HG03565 (cell line): ENCODE measurements at regions not wholly inside any gene's neighbourhood (a gene's known extent, or its start where the extent isn't known, plus 50 kb on each side); places are given as distances from the start of the nearest gene placed in this dataset.
"Not testable (repeated sequence)": the region's sequence is repeated elsewhere in the genome, so short reads cannot be mapped to it uniquely, and the experiment has no call there.

ENCODE experiments used
- ATAC-seq: cut with Tn5 transposase; IDR thresholded peaks from one replicate; pipeline ENCODE4 v1.9.1; 2021; ENCODE audit warnings: mild to moderate bottlenecking, moderate library complexity; ENCODE audit not compliant: unreplicated experiment

GRCh38 chr12:114815026-114815795 is 131.2 kb upstream of the TBX3 start:
- no peak for ATAC-seq

DNA sequence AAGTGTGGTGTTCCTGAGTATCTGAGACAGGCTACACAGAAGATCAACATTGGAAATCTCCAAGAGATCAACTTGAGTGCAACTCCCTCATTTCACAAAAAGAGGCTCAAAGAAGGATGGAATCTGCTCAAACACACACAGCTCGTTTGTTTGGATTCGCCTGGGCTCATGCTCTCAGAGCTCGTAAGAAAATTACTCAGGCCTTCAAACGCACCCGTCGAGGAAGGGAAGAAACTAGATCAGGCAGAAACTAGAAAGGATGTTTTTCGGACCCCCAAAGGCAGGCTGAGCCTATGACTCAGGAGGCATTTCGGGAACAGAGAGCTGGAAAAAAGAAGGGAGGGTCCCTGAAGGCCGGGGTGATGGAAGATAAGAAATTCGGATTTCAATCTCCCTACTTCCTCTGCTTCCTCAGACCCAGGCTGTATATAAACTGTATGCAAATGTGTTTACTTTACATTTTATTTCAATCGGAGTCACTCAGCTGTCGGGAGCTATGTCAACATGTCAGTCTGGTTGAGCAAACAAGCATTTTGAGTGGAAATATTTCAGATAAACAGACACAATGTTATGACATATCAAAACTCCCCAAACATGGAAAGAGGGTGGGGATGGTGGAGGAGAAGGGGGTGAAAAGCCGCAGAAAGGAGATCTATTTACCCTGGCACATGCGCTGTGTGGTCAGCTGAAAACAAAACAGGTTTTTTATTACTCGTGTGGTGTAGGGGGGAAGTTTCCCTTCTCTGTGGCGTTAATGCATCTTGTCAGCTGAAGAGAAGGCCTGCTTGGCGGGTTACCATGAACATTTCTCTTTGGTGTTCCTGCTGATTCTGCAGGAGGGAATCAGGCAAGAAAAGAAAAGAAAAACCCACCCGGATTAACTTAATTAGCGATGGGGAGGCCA is 129.1 kb upstream of the TBX3 start:
- no peak for ATAC-seq

- no peak for ATAC-seq
Measured at GRCh38 chr12:114812384-114812783, 128.4 kb upstream of the TBX3 start.

DNA sequence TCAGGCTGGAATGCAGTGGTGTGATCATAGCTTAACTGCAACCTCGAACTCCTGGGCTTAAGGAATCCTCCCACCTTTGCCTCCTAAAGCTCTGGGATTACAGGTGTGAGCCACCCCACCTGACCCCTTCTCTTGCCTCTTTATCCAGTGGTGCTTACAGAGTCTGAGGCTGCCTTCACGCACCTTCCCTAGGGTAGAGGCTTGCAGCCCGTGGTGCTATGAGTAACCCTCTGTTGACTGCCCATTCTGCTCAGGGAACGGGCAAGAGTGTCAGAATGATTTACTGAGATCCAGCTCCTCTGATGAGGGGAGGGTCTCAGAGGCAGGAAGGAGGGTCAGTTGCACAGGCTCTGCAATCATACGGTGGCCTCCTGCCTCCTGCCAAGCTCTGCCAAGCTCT is 125.1 kb upstream of the TBX3 start:
- no peak for ATAC-seq

DNA sequence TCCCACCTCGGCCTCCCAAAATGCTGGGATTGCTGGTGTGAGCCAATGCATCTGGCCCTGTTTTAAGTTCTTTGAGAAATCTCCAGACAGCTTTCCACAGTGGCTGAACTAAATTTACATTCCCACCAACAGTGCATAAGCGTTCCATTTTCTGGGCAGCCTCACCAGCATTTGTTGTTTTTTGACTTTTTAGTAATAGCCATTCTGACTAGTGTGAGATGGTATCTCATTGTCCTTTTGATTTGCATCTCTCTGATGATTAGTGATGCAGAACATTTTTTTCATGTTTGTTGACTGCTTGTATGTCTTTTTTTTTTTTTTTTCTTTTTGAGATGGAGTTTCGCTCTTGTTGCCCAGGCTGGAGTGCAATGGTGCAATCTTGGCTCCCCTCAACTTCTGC is 117.4 kb upstream of the TBX3 start:
- not testable (repeated sequence) for ATAC-seq

DNA sequence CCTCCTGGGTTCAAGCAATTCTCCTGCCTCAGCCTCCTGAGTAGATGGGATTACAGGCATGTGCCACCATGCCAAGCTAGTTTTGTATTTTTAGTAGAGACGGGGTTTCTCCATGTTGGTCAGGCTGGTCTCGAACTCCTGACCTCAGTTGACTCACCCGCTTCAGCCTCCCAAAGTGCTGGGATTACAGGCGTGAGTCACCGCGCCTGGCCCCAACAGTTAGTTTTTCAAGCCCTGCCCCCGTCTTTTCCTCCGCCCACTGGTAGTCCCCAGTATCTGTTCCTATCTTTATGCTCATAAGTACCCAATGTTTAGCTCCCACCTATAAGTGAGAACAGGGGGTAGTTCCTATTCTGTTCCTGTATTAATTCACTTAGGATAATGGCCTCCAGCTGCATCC is 116.6 kb upstream of the TBX3 start:
- not testable (repeated sequence) for ATAC-seq

DNA sequence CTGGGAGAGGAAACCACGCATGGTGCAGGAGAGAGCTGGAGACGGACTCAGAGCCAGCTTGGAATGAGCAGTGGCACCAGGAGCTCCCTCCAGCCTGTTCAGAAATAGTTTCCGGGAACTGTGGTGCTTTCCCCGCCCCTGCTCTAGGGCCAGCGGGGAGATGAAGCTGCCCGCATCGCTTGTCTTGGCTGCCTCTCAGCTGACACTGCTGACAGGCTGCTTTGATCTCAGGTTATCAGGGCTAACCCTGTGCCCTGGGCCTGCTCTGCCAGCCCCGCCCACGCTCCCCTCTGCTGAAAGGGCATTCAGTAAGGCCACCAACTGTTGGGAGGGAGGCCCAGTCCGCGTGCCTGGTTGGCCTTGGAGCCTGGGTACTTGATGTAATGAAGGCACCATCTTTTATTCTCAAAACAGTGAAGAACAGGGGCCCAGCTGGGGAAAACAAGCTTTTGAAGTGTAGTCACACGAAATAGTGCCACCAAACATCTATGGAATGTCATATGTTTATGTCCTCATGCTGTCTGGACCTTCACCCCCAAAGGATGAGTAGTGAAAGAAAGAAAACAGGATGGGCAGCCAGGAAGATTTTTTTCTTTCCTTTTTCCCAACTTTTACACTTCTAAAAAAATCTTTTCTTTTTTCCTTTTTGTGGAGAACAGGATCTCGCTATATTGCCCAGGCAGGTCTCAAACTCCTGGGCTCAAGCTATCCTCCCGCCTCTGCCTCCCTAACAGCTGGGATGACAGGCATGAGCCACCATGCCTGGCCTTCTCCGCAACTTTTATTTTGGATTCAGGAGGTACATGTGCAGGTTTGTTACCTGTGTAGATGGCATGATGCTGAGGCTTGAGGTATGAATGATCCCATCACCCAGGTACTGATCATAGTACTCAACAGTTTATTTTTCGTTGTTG is 115.9 kb upstream of the TBX3 start:
- no peak for ATAC-seq

GRCh38 chr12:114794049-114794558 is 110.1 kb upstream of the TBX3 start:
- ATAC-seq: no peak

DNA sequence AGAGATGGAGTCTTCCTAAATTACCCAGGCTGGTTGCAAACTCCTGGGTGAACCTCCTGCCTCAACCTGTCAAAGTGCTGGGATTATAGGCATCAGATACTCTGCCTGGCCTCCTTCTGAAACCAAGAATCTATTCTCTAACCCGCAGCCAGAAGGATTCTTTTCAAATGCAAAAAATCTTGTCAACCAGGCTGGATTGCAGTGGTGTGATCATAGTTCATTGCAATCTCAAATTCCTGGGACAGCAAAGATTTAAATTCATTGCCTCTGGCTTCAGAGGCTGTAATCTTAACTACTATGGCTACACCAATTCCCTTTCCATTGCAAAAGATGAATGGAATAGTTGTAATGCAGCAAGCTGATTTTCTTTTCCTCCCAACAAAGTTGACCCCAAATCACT is 106.3 kb upstream of the TBX3 start:
- ATAC-seq: no peak

DNA sequence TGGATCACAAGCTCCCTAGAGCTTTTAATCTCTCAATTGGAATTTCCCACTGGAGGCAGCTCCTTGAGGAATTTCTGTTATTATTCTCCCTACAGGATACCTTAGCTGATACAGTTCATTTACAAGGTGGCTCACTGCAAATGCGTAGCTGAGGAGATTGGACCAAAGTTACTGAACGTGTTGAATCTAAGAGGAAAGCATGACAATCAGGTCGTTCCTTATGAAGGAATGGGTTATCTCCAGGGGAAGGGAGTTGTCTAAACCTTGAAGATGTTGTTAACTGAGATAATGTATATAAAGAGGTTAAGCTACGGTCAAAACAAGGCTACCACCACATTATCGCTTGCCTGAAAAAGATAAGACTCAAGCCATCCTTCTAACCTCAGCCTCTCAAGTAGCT is 105.8 kb upstream of the TBX3 start:
- no peak for ATAC-seq

- no peak for ATAC-seq
Measured at GRCh38 chr12:114789276-114789675, 105.3 kb upstream of the TBX3 start.

- ATAC-seq: no peak
Measured at GRCh38 chr12:114784526-114784925, 100.6 kb upstream of the TBX3 start.

GRCh38 chr12:114783089-114783618 is 99.2 kb upstream of the TBX3 start:
- ATAC-seq: no peak

GRCh38 chr12:114780746-114781399 is 96.9 kb upstream of the TBX3 start:
- ATAC-seq: no peak

- no peak for ATAC-seq
Measured at GRCh38 chr12:114779647-114780046, 95.7 kb upstream of the TBX3 start.

DNA sequence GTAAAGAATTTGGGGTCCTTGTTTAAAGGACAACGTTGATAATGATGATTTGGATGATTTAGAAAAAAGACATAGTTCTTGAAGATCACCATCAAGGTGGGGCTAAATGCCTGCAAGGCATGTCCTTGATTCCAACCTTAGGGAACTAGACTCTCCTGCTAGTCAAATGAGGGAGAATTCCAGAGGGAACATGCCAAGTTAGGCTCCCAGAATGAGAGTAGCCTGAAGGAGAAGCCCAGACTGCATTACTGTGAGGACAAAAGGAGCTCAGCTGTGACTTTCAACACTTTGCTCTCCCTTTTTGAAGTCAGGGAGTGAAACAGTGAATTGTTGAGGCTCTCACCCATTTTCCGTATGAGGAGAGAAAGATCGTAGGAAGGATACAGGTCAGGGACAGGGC is 95.2 kb upstream of the TBX3 start:
- ATAC-seq: no peak

DNA sequence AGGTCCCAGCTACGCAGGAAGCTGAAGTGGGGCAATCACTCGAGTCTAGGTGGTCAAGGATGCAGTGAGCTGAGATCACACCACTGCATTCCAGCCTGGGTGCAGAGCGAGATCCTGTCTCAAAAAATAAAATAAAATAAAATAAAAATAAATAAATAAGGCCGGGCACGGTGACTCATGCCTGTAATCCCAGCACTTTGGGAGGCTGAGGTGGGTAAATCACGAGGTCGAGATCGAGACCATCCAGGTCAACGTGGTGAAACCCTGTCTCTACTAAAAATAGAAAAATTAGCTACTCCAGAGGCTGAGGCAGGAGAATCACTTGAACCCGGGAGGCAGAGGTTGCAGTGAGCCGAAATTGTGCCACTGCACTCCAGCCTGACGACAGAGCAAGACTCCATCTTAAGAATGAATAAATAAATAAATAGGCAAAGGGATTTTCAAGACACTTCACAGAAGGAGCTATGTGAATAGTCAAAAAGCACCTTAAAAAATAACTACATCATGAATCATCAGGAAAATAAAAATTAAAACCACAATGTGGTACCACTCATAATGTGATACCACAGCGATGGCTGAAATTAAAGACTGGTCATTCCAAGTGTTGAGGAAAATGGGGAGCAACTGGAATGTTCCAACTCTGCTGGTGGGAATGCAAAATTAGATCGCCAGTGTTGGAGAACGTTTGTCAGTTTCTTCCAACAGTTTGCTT is 92.9 kb upstream of the TBX3 start:
- ATAC-seq: no peak

DNA sequence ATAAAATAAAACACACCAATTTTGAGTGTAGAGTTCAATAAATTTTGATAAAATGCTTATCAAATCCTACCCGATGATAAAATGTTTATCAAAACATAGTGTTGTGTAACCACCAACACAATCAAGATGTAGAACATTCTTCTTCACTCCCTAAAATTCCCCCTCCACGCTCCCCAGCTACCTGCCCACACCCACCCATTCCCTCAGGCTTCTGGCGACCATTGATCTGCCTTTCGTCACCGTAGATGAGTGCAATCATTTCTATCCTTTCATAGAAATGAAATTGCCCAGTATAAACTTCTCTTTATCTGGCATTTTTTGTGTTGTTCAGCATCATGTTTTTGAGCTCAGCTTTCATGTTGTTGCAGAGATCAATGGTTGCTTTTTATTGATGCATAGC is 90.7 kb upstream of the TBX3 start:
- no peak for ATAC-seq

GRCh38 chr12:114774197-114774596 is 90.2 kb upstream of the TBX3 start:
- no peak for ATAC-seq
